Lower leg skin (tissue), 3 donors: ENCODE measurements at regions not wholly inside any gene's neighbourhood (a gene's known extent, or its start where the extent isn't known, plus 50 kb on each side); places are given as distances from the start of the nearest gene placed in this dataset.

Experiments used
- CTCF ChIP-seq, 3 donors: fragments of 450-650 bp; IDR thresholded peaks; one replicate each; pipeline ENCODE4 v1.5.1; 2016; ENCODE audit warnings: antibody characterized with exemption in 3 of 3, mild to moderate bottlenecking in 3 of 3, moderate library complexity in 2 of 3
- POLR2A ChIP-seq, 2 donors: fragments of 450-650 bp; IDR thresholded peaks; one replicate each; pipeline ENCODE4 v1.6.1; 2016 to 2017; ENCODE audit warnings: antibody characterized with exemption in 2 of 2, mild to moderate bottlenecking in 1 of 2, moderate library complexity in 1 of 2

DNA sequence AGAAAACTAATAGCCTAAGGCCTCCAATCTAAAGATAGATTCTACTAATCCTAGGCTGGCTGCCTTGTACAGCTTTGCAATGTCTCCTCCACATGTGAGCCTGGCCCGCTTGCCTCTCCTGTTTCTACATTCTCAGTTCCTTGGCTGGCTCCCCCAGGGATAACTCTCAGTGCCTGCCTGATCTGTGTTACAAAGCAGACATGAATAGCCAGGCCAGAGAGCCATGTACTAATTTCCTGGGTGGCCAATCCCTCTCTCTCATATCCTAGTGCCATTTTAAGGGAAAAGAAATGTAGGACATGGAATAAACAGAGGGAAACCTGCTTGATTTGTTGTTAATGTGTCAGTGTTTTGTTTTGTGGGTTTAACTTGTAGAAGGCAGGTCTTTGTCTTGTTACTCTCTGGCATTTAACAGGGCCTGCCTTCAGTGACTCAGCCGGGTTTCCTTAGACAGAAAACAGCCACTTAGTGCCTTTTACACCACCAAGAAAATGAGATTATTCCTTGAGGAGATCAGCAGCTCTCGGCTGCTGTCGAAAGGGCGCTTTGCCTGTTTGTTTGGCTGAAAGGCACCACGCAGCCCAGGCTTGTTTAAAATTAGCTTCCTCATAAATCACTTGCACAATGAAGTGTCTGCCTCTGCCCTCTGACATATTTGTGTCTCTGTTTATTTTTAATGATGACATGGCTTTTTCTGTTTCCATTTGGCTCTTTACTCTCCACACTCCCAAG lies 702.7 kb downstream of the MAFB start:
- TF ChIP-seq CTCF (IDR thresholded peaks at IDR 0.05) (no peak), POLR2A (IDR thresholded peaks at IDR 0.05) (no peak)
